GM21528 (cell line): ENCODE measurements at regions not wholly inside any gene's neighbourhood (a gene's known extent, or its start where the extent isn't known, plus 50 kb on each side); places are given as distances from the start of the nearest gene placed in this dataset.
A peak's percentile ranks its signal among the peaks of the same experiment; 100 is the strongest.
"Not testable (repeated sequence)": the region's sequence is repeated elsewhere in the genome, so short reads cannot be mapped to it uniquely, and the experiment has no call there.

ENCODE experiments used
- ATAC-seq: cut with Tn5 transposase; IDR thresholded peaks from one replicate; pipeline ENCODE4 v1.9.1; 2021; ENCODE audit warnings: mild to moderate bottlenecking, moderate library complexity; ENCODE audit not compliant: unreplicated experiment, low FRiP score

DNA sequence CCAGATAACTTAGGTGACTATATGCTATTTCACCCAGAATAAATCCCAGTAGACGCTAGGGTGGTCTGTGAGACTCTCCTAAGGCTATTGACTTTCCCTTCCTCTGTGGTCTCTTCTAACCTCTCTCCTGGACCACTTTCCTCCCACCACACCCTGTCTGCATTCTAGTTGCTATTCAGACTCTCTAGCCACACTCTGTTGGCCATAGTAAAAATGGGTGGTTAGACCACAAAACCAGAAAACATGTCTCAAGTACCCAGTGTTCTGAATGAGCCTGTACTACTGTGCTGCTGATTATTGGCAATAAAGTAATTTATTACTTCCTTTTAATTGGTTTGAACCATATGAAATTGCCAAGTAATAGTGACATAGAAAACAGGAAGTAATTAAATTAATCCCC, 240.8 kb downstream of the KIF20B start:
- ATAC-seq = no peak

DNA sequence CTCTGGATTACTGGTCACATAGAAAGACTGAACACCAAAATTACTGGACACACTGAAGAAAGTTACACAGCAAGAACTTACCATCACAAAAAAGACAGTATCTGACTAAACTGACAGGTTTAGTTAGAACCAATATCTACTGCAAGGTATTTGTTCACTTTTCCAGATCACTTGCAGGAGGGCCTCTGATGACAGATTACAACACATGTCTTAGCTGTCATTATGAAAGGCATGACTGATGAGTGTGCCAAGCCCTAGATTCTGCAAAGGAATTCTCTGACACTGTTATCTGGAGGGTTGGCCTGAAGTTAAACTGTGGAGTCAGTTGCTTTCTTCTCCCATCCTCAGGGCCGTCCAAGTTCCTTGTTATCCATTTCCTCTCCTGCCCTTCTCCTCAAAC, 242.7 kb downstream of the KIF20B start:
- no peak for ATAC-seq

DNA sequence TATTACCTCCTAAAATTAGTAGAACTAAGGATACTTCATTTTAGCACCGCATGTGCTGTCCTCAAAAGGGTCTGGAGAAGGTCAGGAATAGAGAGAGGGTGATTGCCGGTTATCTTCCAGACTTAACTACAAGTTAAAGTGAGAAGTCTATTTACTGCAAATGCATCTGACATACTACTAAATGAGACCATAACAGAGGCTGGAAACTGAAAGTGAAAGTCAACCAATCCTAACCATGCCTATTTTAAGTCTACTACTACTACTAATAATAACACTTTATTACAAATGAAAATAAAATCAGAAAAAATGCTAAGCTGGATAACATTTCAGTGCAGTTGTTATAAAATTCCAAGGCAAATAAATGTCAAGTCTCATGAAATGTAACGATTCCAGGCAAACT, 244.7 kb downstream of the KIF20B start:
- ATAC-seq = no peak

DNA sequence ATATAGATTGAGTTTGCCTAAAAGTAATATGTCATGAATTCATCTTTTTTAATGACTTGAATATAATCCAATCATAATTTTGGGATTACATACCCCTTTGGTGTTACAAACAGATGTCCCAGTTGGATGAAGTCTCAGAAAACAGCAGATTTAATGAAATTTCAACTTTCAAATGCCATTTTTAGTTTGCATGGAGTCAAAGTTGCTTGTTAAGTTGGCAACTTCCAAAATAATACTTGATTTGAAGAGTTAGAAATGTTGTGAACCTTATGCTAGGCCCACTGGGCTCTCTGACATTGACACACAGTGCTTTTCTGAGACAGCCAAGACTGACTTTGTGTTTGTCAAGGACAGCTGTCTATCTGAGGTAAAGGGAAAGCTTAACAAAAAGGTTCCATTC, 248.1 kb downstream of the KIF20B start:
- ATAC-seq = no peak

DNA sequence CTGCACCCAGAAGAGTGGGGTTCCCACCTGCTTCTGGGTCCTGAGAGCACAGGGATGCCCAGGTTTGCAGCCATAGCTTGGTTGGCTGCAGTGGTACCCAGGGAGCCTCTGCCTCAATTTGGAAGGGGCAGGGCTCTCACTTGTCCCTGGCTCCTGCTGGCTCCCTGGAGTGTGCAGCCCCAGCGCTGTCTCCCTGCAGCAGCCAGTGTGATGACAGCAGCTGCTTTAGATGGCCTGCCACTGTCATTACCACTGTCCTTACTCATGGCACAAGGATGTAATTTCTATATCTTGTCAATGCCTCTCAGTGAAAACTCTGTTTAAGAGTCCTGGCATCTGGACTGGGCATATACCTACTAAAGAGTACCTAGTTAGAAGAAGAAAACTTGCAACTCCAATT, 250.9 kb downstream of the KIF20B start:
- no peak for ATAC-seq

DNA sequence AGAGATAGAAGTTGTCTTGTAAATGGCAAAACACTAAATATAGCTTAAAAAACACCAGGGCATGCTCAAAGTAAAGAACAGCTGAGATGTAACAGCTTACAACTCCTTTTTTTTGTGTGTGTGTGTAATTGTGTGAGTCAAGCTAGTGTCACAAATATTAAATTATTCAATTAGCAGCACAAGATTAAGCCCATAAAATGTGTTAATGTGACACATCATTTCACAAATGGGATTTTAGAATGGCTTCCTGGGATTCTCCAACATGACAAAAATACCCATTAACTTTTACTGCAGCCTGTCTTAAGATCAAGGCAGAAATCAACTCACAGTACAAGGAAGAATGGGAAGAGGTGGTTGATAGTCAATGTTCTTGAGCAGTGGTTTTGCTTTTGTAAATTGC, 251.4 kb downstream of the KIF20B start:
- ATAC-seq = no peak

DNA sequence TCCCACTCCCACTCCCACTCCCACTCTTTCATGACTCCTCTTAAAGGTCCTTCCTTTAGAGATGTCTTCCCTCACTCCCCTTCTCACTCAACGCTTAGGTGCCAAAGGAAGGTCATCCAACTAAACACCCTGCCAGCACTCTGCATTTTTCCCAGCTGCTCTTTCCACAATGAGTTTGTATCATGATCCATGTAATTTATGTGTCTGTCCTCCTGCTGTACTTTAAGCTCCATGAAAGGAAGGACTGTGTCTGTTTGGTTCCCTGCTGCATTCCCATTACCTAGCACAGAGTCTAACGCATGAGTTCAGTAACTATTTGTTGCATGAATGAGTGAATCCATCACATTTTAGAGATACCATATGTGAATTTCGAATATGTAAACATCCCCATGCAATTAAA, 252.7 kb downstream of the KIF20B start:
- ATAC-seq = no peak

DNA sequence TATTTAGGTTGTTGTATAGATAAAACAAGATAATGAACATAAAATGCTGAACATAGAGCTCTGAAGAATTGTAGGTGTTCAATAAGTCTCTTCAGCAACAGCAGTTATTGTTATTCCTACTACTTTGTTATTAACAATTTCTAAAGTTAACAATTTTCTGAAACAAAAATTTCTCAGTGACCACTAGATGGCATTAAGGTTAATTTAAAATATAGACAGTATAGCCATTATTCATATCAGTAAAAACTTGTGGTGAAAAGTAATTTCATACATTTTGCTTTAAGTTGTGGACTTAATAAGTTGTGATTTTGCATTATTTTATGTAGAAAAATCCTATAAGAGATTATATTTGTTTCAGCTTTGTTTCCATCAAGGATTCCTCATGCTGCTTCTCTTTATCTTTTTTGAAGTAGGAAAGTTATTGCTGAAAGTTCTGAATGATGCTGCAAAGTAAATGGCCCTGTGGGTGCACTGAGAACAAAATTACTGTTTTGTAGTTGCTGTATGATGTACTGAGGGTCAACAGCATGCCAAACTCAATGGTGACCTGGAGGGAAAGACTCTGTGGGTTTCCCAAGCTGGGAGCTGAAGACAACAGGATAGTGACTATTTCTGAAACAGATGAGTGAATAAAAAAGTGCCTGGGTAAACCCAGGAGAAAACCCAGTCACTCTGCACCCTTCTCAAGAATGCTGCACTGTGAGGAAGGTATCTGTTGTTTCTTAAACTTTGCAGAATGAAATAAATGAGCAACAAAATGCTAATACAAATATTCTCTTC, 253.6 kb downstream of the KIF20B start:
- ATAC-seq = no peak

DNA sequence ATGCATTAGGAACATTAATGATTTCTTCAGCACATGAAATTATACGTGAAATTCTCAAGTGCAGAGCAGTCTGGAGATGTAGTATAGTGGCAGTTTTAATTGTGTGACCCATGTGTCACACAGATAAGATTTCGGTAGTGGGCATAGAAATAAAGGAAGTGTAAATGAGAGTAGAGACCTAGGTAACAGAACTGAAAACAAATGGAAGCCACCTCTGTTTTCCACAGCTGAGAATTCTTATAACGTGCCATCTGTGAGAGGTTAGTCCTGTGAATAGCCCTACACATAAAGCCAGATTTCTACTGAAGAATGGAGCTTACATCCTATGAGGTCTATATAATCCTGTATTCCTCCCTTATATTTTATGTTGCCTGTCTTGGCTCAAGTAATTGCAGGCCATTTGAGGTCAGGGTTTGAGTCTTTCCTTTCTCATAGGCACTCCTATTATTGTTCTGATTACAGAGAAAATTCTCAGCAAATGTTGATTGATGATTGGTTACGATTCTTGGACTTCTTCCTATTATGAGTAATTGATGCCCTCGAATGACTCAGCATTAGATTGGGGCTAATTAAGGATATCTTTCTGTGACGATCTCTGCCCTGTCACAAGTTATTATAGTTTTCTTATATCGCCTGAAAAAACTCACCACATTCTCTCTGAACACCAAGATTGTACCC, 258.2 kb downstream of the KIF20B start:
- ATAC-seq = peak; percentile 52

DNA sequence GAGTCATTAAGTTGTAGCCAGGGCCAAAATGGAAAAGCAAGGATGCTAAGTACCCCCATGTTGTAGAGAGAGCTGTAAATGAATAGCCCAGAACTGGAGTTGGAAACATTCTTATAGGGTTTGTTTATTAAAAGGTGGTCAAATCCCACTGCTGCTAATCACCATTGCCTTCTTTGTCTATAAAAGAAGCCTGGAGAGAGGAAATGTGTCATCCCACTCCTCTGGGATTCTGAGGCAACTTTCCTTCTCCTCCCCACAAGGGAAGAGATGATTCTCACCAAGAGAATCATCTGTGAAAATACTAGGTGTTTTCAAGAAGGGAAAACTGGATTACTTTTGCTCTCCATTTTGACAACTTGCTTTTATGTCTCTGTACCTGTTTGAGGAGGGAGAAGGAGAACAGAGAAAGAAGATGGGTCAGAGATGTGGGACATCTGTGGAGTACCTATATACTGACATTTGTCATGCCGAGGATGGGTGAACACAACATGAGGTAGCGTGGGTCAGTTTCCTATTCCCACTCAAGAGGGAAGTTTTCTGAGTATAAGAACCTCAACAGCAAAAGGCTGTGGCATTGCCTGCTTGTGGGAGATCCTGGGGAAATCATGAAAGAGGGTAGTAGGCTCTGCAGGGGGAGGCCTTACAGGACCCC, 262.2 kb downstream of the KIF20B start:
- no peak for ATAC-seq

DNA sequence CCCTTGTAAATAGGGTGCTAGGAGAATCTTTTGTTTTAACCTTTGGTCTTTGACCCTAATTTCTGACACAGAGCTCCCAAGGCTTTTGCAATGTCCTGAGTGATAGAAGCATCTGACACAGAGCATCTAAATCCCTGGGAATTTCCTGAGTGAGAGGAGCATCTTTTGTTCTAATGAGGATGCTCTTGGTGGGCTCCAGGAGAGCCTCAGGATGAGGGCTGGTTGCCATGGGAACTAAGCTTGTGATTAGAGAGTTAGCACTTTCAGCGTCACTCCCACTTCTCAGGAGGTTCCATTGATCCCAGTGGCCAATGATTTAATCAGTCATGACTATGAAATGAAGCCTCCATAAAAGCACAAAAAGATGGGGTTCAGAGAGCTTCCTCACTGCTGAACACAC, 264.8 kb downstream of the KIF20B start:
- ATAC-seq = no peak

DNA sequence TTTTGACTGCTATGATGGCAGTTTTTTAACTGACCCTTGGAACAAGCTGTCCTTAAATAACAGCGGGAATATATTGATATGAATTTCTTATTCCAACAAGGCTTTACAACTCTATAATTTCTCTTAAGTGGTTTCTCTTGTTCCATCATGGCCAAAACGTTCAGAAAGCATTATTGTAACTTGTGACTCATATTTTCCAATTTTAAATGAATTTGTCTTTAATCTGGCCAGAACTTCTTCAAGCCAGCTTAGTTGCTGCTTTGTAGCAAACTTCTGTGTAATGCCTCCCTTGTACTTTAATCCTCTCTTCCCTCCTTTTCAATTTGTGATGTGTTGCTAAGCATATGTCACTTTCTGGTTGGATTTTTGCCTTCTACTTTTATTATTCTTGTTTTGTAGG, 271.9 kb downstream of the KIF20B start:
- ATAC-seq = no peak

DNA sequence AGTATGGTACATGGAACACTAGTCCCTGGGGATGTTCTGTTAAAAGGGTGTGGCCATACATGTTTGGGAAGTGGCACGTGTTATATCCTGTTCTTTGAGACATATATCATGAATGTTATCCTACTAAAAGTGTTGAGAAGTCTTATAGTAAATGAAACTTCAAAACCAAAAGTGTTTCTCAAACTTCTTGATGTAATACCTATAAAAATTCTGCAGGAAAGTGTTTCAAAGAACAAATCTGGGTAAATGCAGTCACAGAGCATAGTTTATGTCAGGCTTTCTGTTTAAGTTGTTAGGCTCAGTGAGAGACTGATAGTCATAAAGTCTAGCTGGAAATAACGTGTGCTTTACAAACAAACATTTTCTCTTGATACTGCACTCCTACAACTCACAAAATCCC, 273.7 kb downstream of the KIF20B start:
- no peak for ATAC-seq

DNA sequence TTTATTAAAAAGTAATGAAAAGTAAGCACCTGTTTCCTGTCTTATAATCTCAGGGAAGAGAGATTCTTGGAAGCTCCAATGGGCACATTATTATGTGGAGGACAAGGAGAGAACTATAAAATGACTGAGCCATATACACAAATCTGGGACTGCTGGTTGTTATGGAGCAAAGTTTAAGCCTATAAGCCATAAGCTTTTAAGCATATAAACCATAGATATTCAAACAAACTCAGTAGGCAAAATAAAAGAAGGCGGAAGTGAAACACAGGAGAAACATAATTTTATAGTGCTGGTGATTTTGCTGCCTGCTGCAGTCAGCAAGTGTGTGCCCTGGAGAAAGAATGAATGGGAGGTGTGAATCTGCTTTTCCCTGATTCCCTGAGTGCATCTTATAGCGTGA, 274.4 kb downstream of the KIF20B start:
- no peak for ATAC-seq

DNA sequence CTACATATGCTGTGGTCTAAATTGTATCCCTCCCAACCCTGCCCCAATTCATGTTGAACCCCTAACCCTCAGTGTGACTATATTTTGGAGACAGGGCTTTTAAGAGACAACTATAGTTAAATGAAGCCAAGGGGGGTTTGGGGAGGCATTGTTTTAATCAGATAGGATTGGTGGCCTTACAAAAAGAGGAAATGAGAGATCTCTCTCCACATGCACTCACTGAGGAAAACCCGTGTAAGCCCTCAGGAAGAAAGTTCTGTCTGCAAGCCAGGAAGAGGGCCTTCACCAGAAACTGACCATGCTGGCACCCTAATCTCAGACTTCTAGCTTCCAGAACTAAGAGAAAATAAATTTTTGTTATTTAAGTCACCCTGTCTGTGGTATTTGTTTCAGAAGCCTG, 276.7 kb downstream of the KIF20B start:
- ATAC-seq = no peak

DNA sequence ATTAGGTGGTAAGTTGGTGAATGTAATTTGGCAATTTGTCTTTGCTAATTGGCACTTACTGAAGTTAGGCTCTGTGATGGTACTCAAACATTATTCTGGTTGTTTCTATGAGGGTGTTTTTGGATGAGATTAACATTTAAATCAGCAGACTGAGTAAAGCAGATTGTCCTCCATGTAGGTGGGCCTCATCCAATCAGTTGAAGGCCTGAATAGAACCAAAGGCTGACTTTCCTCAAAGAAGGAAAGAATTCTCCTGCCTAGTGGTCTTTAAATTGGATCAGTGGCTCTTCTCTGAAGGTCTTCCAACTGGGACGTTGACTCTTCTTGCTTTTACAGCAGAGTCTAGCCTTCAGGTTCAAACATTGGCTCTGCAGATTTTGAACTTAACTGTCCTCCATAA, 278.3 kb downstream of the KIF20B start:
- no peak for ATAC-seq

DNA sequence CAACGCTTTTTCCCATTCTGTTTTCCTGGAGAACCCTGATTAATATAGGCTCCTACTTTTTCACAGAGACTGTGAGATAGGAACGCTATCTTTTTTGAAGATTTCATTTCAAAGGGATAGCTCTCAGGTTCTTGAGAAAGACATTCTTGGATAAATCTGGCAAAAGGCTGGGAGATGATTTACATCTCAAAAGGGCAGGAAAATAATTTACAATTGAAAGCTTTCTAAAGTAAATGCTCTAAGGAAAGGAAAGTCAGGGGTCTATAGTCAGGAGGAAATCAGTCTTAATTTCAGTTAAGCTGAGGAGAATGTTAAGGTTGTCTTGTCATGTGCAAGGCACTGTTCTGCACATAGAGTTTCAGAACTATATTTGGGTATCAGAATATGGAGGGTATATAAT, 278.8 kb downstream of the KIF20B start:
- no peak for ATAC-seq

DNA sequence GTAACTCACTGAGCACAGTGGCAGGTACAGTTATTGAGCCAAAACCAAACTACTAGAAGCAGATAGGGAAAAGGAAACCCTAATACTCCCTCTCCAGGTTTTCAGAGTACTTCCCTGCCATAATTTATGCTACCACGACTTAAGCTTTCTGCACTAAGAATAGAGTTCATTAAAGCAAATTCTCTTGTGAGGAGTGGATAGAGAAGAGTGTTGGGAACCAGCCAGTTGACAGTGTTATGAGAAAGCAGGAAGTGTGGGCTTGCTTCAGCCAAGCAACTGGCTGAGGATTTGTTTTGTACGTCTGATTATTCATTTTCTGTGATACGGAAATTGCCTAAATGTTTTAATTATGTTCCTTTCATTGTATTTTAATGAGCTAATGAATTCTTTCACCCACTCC, 280.5 kb downstream of the KIF20B start:
- ATAC-seq = no peak

DNA sequence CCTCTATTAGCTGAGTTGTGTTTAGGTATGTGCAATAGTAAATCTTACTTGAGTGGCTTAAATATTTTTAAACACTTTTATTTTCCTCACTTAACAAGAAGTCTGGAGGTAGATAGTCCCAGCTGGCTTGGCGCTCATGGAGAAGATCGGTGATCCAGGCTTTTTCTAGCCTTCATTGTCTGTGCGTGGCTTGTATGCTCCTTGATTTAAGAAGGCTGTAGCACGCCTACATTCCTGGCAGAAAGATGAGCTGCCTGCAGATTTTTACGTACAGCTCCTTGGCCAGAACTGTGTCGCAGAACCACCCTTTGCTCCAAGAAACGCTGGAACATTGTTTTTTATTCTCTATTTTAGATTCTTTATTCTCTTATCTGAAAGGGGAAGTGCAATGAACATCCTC, 284.1 kb downstream of the KIF20B start:
- ATAC-seq = no peak

DNA sequence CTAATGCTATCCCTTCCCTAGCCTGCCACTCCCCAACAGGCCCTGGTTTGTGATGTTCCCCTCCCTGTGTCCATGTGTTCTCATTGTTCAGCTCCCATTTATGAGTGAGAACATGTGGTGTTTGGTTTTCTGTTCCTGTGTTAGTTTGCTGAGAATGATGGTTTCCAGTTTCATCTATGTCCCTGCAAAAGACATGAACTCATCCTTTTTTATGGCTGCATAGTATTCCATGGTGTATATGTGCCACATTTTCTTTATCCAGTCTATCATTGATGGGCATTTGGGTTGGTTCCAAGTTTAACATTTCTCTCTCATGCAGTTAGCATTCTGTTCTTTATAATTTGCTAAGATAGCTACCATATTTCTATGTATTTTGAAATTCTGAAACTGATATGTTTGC, 287.0 kb downstream of the KIF20B start:
- not testable (repeated sequence) for ATAC-seq

DNA sequence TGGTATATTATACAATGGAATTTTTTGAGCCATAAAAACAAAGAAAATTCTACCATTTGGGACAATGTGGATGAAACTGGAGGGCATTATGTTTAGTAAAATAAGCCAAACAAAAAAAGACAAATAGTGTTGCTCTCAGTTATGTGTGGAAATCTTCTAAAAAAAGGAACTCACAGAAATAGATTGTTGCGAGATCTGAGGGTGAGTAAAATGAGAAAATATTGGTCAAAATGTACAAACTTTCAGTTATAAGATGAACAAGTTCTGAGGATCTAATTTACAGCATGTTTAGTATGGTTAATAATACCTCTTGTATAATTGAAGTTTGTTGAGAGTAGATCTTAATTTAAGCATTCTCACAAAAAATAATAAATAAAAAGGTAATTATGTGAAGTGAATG, 291.2 kb downstream of the KIF20B start:
- no peak for ATAC-seq

DNA sequence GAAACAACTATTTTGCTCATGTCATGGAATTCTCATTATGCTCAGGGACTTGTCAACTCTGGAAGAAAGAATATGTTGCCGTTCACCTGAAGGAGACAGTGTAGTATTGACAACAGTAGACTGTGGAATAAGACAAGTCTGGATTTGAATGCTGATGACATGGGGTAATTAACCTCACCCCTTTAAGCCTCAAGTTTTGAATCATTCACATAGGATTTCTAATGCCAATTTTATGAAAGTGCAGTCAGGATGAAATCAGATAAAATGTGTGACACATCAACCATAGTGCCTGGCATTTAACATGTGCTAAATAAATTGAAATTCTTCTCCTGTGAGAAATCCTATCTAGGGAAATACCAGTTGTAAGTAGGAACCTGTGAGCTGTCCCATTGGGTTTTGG, 305.8 kb downstream of the KIF20B start:
- no peak for ATAC-seq
